CD4-positive, alpha-beta T cell treated with Interleukin-4 for 4 hours (primary cell): ENCODE measurements at regions not wholly inside any gene's neighbourhood (a gene's known extent, or its start where the extent isn't known, plus 50 kb on each side); places are given as distances from the start of the nearest gene placed in this dataset.

ENCODE experiments used
- DNase-seq: peaks from one replicate; pipeline ENCODE4 v3.0.0-alpha.2; 2020

GRCh38 chr4:30879855-30880598 lies 159.9 kb downstream of the PCDH7 start:
- no peak for DNase-seq

- DNase-seq: no peak
Measured at GRCh38 chr4:30881985-30882384, 161.8 kb downstream of the PCDH7 start.

GRCh38 chr4:30882443-30882842 lies 162.3 kb downstream of the PCDH7 start:
- no peak for DNase-seq

- no peak for DNase-seq
Measured at GRCh38 chr4:30882995-30883675, 163.0 kb downstream of the PCDH7 start.

DNA sequence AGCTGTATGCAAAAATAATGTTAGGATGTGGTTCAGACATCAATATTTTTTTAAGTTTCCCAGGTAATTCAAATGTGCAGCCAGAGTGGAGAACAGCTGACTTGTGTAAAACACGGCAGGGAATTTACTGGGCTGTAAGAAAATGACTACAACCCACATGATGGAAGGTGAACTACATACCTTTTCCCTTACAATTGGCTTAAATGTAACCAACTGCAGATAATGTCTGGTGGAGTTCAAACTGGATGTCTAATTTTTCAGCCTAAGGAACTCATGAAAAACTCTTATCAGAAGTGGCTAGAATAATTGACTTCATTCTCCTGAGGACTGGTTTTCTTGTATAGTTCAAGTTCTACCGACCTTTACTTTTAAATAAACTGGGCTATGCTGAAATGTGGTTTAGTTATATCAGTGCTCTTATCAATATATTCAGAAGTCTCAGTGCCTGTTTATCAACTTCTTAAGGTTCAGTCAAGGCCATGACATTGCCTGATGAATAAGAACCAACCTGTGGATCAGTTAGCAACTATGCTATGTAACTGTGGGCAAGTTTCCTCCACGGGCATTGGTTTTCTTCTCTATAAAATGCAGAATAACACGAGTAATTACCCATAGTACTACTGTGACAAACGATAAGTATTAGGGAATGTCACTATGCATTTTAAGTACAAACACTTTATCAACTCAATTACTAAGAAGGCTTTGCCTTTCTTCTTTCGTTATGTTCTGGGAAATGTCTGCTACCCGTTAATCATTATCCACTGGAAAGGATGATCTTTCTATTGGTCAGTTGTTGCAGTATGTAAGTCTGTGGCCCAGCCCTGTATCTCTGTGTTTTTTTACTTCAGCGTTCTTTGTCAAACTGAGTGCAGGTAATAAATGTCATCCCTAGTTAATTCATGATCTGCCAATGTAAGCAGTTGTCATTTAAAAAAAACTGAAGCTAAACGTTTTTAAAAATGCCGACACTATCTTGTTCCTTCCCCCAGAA lies 181.6 kb downstream of the PCDH7 start:
- no peak for DNase-seq

DNA sequence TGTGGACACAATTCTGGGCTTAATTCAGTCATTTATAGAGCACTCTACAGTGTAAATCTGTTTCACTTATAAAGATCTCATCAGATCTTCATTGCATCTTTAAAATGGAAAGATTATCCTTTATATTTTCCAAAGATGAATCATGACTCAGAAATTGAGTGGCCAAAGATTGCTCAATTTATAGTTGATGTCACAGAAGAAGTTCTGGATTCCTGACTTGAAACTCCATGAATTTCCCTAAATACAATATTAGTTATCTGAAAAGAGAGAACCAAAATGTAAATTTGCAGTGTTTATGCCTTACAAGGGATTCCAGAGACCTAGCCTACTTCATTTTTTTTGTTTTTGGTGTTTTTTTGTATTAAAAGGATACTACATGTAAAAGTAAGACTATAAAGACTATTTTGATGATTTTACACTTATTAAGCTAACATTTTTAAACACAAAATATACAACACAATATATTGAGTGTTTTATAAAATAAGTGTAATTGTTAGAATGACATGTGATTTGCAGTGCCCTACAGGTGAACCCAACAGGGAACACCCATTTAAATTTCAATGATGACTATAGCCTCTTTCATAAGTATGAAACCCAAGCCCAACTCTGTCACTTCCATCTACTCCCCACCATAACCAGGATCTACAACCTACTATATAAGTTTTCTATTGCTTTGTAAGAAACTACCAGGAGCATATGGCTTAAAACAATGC lies 183.5 kb downstream of the PCDH7 start:
- no peak for DNase-seq

- DNase-seq: no peak
Measured at GRCh38 chr4:30904215-30904555, 184.0 kb downstream of the PCDH7 start.

- no peak for DNase-seq
Measured at GRCh38 chr4:30904588-30904987, 184.4 kb downstream of the PCDH7 start.

GRCh38 chr4:30912098-30912714 lies 192.0 kb downstream of the PCDH7 start:
- no peak for DNase-seq

DNA sequence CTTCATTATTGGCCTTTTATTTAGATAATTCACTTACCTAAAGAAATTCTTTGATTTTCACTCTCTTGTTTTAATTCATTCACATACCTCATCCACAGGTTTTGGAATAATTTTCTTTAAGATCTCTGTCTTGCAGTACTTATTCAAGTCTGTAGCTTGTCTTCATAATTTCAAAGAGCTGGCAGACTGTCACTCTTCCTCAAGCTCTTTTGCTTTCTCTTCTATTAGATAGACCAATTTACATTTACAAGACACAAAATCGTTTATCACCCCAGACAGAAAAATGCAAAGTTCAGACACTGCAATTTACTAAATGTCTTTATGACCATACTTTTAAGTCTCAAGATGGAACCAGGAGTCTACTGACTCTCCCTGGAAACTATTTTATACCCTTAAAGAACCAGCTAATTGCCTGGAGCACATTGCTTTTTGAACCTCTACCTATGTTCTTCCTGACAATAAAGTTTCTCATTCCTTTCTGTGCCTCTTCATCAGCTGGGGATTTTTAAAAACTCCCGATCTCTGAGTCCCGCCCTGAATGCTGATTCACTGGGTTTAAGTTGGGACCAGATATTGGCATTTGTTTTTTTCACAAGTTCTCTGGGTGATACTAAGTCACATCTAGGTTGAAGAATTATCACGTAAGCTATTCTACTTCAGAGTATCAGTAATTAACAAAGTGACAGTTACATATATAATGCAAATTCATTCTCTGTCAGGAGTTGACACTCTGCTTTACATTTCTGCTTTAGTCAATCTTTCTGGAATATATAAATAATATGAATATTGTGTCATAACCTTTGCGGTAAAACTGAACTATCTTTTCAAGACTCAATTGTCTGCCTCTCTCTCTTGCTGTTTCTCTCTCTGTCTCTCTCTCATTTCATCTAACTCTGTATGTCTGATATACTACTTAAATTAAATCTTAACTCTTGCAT lies 196.4 kb downstream of the PCDH7 start:
- no peak for DNase-seq

DNA sequence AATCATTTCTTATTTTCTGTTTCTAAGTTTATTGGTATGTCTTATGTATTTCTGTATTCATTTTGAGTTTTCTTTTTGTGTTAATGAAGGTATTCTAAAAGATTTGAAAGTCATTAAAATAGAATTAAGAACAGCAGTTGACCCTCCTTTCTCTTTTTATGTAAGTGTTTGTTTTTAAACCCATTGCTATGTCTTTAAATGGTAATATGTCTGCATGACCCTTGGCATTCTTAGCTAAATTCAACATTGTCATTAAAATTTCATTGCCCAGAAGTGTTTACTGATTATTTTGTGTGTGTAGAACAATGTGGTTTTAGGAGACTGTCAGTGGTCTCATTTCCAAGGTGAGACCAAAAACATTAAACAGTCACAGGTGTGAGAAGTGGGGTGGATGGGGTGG lies 197.8 kb downstream of the PCDH7 start:
- DNase-seq: no peak

DNA sequence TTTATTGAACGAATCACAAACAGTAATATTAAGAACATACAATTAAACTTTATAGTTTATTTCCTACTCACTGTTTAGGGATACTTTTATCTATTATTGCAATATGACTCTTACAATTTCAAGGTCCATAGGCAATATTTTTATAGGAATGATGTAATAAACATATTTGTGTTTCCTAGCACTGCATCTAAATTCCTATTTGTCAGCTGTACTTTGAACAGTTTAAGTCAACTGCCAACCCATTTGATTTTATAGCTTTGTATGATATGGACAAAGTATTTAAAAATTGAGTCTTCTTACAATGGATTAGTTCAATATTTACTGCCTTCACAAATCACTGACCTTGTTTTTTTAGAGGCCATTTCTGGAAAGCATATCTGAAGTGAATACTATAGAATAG lies 199.3 kb downstream of the PCDH7 start:
- DNase-seq: no peak

- DNase-seq: no peak
Measured at GRCh38 chr4:30920043-30920442, 199.9 kb downstream of the PCDH7 start.

GRCh38 chr4:30922625-30923024 lies 202.5 kb downstream of the PCDH7 start:
- no peak for DNase-seq

- DNase-seq: no peak
Measured at GRCh38 chr4:30924495-30924894, 204.3 kb downstream of the PCDH7 start.

DNA sequence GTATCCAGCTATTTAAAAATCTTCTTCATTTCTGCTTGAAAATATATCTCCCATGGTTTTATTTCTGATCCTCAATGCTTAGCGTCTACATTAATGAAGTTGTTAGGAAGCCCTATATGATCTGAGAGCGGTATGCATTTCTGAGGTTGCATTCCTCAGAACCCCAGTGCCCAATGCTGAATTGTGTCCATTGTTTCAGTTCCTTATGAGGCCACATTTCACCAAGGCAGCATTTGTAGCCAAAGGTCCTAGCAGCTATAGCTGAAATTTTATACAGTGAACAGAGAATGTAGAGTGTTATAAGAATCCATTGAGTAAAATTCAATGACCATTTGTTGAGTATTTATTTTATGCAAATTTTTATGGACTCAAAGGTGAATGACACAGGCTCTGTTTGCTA lies 209.5 kb downstream of the PCDH7 start:
- no peak for DNase-seq

- no peak for DNase-seq
Measured at GRCh38 chr4:30930276-30930675, 210.1 kb downstream of the PCDH7 start.

- no peak for DNase-seq
Measured at GRCh38 chr4:30932581-30932980, 212.4 kb downstream of the PCDH7 start.

DNA sequence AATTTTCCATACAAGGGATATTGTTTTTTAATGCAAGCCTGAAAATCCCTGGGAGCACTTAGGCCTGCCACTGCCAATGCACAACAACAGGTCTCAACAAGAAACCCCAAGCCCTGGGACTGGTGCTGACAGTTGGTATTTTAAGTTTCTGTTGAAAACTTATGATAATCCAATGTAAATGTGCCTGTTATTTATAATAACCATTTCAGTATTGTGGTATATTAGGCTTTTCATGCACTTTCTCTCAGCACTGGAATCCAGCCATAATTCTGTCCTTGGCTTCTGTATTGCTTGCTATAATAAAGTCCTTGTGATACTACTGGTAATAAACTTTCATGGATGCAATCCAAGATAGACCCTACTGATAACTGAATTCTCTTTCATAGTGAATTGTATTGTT lies 218.9 kb downstream of the PCDH7 start:
- no peak for DNase-seq

DNA sequence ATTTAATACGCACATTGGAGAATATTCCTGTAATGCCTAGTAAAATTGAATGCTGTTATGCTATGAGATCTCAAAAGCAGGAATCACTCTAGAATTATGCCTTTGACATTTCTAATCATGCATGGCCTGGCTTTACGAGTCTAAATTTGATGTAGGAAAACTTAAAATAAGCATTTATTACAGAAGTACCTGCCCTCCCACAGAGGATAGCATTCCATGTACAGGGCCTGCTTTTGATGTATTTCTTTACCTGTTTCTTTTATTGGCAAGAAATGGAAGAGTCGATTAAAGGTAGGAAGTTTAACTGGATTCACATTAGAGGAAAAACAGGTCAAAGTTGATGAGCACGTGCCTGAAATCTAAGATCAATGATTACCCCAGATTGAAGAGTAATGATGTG lies 219.5 kb downstream of the PCDH7 start:
- no peak for DNase-seq

GRCh38 chr4:30941641-30942040 lies 221.5 kb downstream of the PCDH7 start:
- no peak for DNase-seq
